Tibial artery (tissue), 4 donors: ENCODE measurements at regions not wholly inside any gene's neighbourhood (a gene's known extent, or its start where the extent isn't known, plus 50 kb on each side); places are given as distances from the start of the nearest gene placed in this dataset.

Experiments used
- DNase-seq, 2 donors: peaks; one replicate each; pipeline ENCODE4 v3.0.0-alpha.2; 2019
- H3K27ac ChIP-seq, 2 donors: fragments of 200-600 bp; sonication (generic) in 1 of 2; 1 replicate in 1 of 2; 2 replicates in 1 of 2; pipeline ENCODE4 v1.5.1; 2018 to 2019; ENCODE audit warnings: mild to moderate bottlenecking in 1 of 2
- H3K27me3 ChIP-seq, 2 donors: fragments of 200-600 bp; sonication (generic) in 1 of 2; one replicate each; pipeline versions ENCODE4 v1.5.1 to v1.6.0; 2016 to 2019
- H3K36me3 ChIP-seq, 3 donors: fragments of 200-600 bp; sonication (generic) in 2 of 3; one replicate each; pipeline ENCODE4 v1.5.1; 2016 to 2019; ENCODE audit warnings: mild to moderate bottlenecking in 2 of 3
- H3K4me1 ChIP-seq, 4 donors: fragments of 200-600 bp; sonication (generic) in 2 of 4; 1 replicate in 3 of 4; 2 replicates in 1 of 4; pipeline ENCODE4 v1.5.1; 2016 to 2019
- H3K4me3 ChIP-seq, 2 donors: fragments of 200-600 bp; sonication (generic) in 1 of 2; 1 replicate in 1 of 2; 2 replicates in 1 of 2; pipeline ENCODE4 v1.5.1; 2018 to 2019; ENCODE audit warnings: mild to moderate bottlenecking in 2 of 2
- H3K9me3 ChIP-seq, 3 donors: fragments of 200-600 bp; sonication (generic) in 1 of 3; one replicate each; pipeline ENCODE4 v1.5.1; 2016 to 2019
- intact Hi-C: fragments of 100-400 bp; cut with DNase I; formaldehyde crosslinking; loops from one replicate; pipeline ENCODE4 v1.15.0; 2023; ENCODE audit warnings: low total_unique reads
- TF ChIP-seq, protein P1 (sequence below), 2 experiments: fragments of 200-600 bp in 1 of 2; fragments of 450-650 bp in 1 of 2; IDR thresholded peaks; one replicate each; pipeline ENCODE4 v1.5.1; 2017 to 2019; ENCODE audit warnings: antibody characterized with exemption in 2 of 2, mild to moderate bottlenecking in 1 of 2, moderate library complexity in 1 of 2

DNA sequence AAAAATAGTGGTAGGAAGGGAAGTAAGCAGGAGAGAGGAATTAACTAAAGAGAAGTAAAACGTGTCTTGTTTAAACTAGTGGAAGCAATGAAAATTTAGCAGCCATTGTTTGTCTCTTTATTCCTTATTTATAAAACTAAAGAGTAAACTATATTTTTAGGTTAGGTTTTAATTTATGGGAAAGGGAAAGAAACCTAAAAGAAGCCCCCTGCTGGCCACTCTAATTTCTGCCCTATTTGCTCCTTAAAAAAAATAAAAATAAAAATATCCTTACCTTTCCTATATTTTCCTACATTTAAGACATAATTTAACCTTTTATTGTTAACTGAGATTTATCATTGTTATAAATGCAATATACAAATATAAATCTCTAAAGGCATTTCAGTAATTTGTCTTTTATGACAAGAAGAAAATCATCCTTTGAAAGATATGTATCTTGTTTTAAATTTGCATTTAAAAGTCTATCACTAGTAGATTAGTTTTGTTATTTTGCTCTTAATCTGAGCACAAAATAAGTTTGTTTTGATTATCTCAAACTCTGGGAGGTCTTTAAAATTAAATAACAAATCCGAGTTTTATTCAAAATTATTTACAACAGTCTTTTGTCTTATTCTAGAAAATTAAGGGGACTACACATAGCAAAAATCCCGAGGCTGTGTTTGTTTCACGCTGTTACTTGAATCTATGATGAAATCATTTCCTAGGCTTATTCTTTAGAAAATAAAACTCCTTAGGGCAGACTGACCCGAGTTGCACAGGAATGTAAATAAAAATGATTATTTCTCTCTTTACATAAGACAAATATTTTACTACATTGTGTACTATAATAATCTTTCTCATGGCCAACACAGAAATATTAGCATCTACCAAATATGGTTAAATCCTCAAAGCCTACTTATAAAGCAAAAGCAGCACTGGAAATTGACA, 201.7 kb downstream of the NRIP1 start:
- TF ChIP-seq, protein P1, sequence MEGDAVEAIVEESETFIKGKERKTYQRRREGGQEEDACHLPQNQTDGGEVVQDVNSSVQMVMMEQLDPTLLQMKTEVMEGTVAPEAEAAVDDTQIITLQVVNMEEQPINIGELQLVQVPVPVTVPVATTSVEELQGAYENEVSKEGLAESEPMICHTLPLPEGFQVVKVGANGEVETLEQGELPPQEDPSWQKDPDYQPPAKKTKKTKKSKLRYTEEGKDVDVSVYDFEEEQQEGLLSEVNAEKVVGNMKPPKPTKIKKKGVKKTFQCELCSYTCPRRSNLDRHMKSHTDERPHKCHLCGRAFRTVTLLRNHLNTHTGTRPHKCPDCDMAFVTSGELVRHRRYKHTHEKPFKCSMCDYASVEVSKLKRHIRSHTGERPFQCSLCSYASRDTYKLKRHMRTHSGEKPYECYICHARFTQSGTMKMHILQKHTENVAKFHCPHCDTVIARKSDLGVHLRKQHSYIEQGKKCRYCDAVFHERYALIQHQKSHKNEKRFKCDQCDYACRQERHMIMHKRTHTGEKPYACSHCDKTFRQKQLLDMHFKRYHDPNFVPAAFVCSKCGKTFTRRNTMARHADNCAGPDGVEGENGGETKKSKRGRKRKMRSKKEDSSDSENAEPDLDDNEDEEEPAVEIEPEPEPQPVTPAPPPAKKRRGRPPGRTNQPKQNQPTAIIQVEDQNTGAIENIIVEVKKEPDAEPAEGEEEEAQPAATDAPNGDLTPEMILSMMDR (IDR thresholded peaks at IDR 0.05): peak; percentile 9 to 38
- H3K9me3 ChIP-seq: no peaks in the 10 kb centered on the region
- intact Hi-C loops: loop anchor here (10.0 kb wide), 1 partner anchor 622 kb away; no protein-coding TSS in a partner anchor
- no peaks in the 10 kb centered on the region for H3K4me1 ChIP-seq
- no peak for DNase-seq
- no peaks in the 10 kb centered on the region for H3K36me3 ChIP-seq
- H3K4me3 ChIP-seq: no peak overlapping the region
- no peak overlapping the region for H3K27ac ChIP-seq
- H3K27me3 ChIP-seq: no peaks in the 10 kb centered on the region

DNA sequence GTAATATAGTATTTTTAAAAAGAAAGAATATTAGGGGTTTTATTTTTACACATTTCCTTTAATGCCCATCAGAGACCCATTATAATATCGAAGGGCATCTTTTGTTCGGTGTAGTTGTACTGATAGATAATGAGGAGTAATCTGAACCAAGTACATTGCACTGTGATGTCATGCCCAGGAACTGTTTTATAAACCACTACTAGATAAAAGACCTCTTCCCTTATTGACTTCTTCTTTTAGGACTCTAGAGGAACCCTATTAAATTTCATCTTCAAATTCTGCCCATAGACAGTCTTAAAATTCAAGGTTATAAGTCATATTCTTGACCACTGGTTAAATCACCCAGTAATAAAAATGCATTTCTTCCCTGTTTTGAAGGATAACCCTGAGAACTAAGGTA, 206.5 kb downstream of the NRIP1 start:
- H3K9me3 ChIP-seq: no peaks in the 10 kb centered on the region
- TF ChIP-seq, protein P1 (IDR thresholded peaks at IDR 0.05): no peak
- H3K27ac ChIP-seq: no peak overlapping the region
- H3K36me3 ChIP-seq: no peaks in the 10 kb centered on the region
- DNase-seq: no peak
- no peaks in the 10 kb centered on the region for H3K4me1 ChIP-seq
- intact Hi-C loops: no loop called here
- no peak overlapping the region for H3K4me3 ChIP-seq
- no peaks in the 10 kb centered on the region for H3K27me3 ChIP-seq

DNA sequence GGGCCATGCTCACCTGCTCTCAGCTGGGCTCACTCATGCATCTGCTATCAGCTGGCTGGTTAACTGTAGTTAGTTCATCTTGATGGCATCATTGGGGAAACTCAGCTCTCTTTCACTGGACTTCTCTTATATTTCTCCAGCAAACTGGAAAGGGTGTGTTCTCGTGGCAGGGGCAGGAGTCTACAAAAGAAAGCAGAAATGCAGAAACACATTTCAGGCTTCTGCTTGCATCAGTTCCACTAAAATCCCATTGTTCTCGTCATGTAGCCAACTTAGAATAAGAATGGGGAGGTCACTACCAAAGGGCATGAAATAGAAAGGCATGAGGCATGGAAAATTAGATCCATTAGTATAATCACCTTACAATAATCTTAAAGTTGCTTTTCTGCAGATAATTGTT, 207.3 kb downstream of the NRIP1 start:
- no peaks in the 10 kb centered on the region for H3K4me1 ChIP-seq
- intact Hi-C loops: no loop called here

DNA sequence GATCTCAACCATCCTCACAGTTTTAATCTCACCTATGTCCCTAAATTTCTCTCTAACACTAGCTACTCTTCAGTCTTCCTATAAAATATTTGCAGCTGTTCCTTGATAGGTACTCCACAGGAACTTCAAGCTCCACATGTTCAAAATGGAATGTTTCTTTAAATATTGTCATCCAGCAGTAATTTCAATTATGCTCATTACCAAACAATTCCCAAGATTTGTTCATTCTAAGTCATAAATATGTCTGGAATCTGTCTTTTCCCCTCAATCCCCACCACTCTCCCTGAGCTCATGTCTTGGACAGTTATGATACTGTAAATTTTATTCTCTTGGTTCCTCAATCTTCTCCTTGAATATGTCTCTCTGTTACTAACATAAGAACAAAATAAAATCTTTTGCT, 214.4 kb downstream of the NRIP1 start:
- TF ChIP-seq, protein P1 (IDR thresholded peaks at IDR 0.05): no peak
- H3K4me1 ChIP-seq: no peaks in the 10 kb centered on the region
- H3K27me3 ChIP-seq: no peaks in the 10 kb centered on the region
- H3K27ac ChIP-seq: no peak overlapping the region
- H3K9me3 ChIP-seq: no peaks in the 10 kb centered on the region
- no peak for DNase-seq
- no peaks in the 10 kb centered on the region for H3K36me3 ChIP-seq
- intact Hi-C loops: no loop called here
- H3K4me3 ChIP-seq: no peak overlapping the region

More for the DNA sequence above, 207.3 kb downstream of the NRIP1 start:
- Histone ChIP-seq H3K27ac (no peak overlapping the region), H3K9me3 (no peaks in the 10 kb centered on the region), H3K27me3 (no peaks in the 10 kb centered on the region), H3K4me3 (no peak overlapping the region), H3K36me3 (no peaks in the 10 kb centered on the region)
- TF ChIP-seq, protein P1 (IDR thresholded peaks at IDR 0.05): no peak
- DNase-seq: no peak

GRCh38 chr21:14846621-14847020, 218.2 kb downstream of the NRIP1 start:
- no peaks in the 10 kb centered on the region for H3K27me3 ChIP-seq

More at GRCh38 chr21:14846621-14847020, 218.2 kb downstream of the NRIP1 start:
- TF ChIP-seq, protein P1 (IDR thresholded peaks at IDR 0.05): no peak
- DNase-seq: no peak
- Histone ChIP-seq H3K4me3 (no peak overlapping the region), H3K36me3 (no peaks in the 10 kb centered on the region), H3K9me3 (no peaks in the 10 kb centered on the region), H3K27ac (no peak overlapping the region), H3K4me1 (no peaks in the 10 kb centered on the region)
- intact Hi-C loops: no loop called here
